ENCODE measurements at regions not wholly inside any gene's neighbourhood (a gene's known extent, or its start where the extent isn't known, plus 50 kb on each side); places are given as distances from the start of the nearest gene placed in this dataset.

DNA sequence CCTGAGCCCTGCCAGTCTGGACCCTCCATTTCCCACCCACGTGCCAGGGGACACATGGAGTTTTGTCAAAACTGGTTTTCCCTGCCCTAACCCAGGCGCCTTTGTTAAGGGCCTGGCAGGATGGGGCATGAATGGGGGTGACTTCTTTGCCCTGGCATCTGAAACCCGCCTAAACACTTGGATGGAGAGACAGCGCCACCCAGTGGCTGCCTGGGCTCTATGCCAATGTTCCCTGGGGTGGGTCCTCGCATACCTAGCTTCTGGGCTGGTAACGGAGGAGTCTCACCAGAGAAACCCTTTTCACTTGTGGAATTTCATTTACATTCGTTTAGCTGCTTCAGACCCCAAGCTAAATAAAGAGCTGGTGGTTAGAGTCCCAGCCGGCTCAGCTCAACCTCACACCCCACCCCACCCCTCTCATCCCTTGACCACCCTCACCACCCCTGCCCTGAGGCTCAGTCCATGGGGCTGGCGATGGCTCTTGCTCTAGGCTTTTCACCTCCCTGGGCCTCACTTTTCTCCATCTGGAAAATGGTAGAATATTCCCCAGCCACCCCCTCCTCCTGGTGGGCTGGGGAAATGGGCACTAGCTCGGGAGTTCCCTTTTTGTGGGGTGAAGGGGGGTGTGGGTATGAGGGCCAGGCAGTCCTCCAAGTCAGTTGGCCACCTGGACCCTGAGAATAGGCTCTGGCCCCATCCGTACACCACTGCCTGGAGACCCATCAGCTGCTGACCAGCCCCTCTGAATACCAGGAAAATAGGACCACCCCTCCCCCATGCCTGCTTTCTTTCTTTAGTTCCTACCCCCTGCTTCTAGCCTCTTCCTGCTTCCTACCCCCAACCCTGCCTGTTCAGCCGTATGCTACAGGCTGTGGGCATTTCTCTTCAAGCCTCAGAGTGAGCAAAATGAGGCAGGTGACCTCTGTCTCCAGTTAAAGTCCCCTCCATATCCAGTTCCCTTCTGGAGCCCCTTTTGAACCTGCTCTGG lies 57.1 kb upstream of the PJA1 start:
- TF ChIP-seq, protein P1, sequence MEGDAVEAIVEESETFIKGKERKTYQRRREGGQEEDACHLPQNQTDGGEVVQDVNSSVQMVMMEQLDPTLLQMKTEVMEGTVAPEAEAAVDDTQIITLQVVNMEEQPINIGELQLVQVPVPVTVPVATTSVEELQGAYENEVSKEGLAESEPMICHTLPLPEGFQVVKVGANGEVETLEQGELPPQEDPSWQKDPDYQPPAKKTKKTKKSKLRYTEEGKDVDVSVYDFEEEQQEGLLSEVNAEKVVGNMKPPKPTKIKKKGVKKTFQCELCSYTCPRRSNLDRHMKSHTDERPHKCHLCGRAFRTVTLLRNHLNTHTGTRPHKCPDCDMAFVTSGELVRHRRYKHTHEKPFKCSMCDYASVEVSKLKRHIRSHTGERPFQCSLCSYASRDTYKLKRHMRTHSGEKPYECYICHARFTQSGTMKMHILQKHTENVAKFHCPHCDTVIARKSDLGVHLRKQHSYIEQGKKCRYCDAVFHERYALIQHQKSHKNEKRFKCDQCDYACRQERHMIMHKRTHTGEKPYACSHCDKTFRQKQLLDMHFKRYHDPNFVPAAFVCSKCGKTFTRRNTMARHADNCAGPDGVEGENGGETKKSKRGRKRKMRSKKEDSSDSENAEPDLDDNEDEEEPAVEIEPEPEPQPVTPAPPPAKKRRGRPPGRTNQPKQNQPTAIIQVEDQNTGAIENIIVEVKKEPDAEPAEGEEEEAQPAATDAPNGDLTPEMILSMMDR (IDR thresholded peaks at IDR 0.05), result peak; percentile 68 to 82 (median 74)
- TF ChIP-seq POLR2AphosphoS5 (IDR thresholded peaks at IDR 0.05) (no peak), POLR2A (IDR thresholded peaks at IDR 0.05) (no peak), EP300 (IDR thresholded peaks at IDR 0.05) (no peak)

All from gastroesophageal sphincter (tissue), 3 donors.